OCI-LY3 (cell line): ENCODE measurements at regions not wholly inside any gene's neighbourhood (a gene's known extent, or its start where the extent isn't known, plus 50 kb on each side); places are given as distances from the start of the nearest gene placed in this dataset.

Source experiments
- EZH2phosphoT487 ChIP-seq: fragments of 200-600 bp; shearing (Covaris generic); IDR thresholded peaks from 2 replicates; pipeline ENCODE4 v1.6.1; 2018; ENCODE audit warnings: antibody characterized with exemption, mixed run types, low read depth
- TF ChIP-seq, protein P1 (sequence below): fragments of 200-600, 300-600 bp; sonication (generic); IDR thresholded peaks from 2 replicates; pipeline ENCODE4 v1.5.1; 2014; ENCODE audit warnings: antibody characterized with exemption, low read length, low read depth

DNA sequence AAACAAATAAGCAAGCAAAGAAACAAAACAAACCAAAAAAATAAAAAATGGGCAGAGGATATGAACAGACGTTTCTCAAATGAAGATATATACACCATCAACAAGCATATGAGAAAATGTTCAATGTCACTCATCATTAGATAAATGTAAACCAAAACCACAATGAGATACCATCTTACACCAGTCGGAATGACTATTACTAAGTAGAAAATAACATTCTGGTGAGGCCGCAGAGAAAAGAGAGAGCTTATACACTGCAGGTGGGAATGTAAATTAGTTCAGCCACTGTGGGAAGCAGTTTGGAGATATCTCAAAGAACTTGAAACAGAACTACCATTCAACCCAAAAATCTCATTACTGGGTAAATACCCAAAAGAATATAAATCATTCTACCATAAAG lies 321.0 kb upstream of the SLIT2 start:
- TF ChIP-seq, protein P1, sequence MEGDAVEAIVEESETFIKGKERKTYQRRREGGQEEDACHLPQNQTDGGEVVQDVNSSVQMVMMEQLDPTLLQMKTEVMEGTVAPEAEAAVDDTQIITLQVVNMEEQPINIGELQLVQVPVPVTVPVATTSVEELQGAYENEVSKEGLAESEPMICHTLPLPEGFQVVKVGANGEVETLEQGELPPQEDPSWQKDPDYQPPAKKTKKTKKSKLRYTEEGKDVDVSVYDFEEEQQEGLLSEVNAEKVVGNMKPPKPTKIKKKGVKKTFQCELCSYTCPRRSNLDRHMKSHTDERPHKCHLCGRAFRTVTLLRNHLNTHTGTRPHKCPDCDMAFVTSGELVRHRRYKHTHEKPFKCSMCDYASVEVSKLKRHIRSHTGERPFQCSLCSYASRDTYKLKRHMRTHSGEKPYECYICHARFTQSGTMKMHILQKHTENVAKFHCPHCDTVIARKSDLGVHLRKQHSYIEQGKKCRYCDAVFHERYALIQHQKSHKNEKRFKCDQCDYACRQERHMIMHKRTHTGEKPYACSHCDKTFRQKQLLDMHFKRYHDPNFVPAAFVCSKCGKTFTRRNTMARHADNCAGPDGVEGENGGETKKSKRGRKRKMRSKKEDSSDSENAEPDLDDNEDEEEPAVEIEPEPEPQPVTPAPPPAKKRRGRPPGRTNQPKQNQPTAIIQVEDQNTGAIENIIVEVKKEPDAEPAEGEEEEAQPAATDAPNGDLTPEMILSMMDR: no peak
- TF ChIP-seq EZH2phosphoT487: no peak
